IPS DF 6.9 (cell line): ENCODE measurements at regions not wholly inside any gene's neighbourhood (a gene's known extent, or its start where the extent isn't known, plus 50 kb on each side); places are given as distances from the start of the nearest gene placed in this dataset.
"Not testable (repeated sequence)": the region's sequence is repeated elsewhere in the genome, so short reads cannot be mapped to it uniquely, and the experiment has no call there.

ENCODE experiments used
- DNase-seq: peaks from one replicate; pipeline ENCODE4 v3.0.0-alpha.2; 2013; ENCODE audit warnings: low read depth, low spot score
- H3K27ac ChIP-seq: one replicate; pipeline ENCODE4 v1.5.1; 2013; ENCODE audit warnings: low read length, control low read depth
- H3K27me3 ChIP-seq: 2 replicates; pipeline ENCODE4 v1.6.1; 2013; ENCODE audit warnings: mild to moderate bottlenecking, low read length; ENCODE audit not compliant: control insufficient read depth, insufficient read depth
- H3K36me3 ChIP-seq: 2 replicates; pipeline ENCODE4 v1.6.1; 2013; ENCODE audit warnings: low read length; ENCODE audit not compliant: control insufficient read depth, insufficient read depth
- H3K4me1 ChIP-seq: 2 replicates; pipeline ENCODE4 v1.6.1; 2013; ENCODE audit warnings: low read length; ENCODE audit not compliant: control insufficient read depth, insufficient read depth
- H3K4me3 ChIP-seq: 2 replicates; pipeline ENCODE4 v1.5.1; 2013; ENCODE audit warnings: mild to moderate bottlenecking, low read length
- H3K9me3 ChIP-seq: 2 replicates; pipeline ENCODE4 v1.6.1; 2013; ENCODE audit warnings: low read length, inconsistent platforms; ENCODE audit not compliant: control insufficient read depth, insufficient read depth
- WGBS: extraction: QIAGEN DNeasy Blood & Tissue Kit; methylation state at CpG from one replicate; pipeline ENCODE4 v1.1.7; 2013; ENCODE audit warnings: mixed read lengths, missing lambda C conversion rate; ENCODE audit not compliant: insufficient read length, insufficient coverage; 5-methylcytosine and 5-hydroxymethylcytosine counted together

DNA sequence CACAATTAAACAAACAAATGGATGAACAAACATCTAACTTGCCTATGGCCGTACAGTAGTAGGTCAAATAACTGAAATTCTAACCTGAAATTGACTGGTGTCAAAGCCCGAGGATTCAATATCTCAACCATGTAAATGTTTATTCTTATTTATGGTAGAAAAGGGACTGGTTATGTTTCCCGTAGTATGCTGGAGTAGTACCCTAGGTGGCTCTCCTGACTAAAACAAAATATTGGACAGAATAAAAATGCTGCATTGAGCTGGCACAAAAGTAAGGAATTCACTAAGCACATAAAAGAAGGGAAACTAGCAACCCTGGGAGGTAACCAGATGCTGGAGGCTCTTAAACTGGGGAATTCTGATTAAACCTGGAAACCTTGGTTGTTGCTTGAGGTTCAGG lies 117.1 kb upstream of the PREP start:
- Histone ChIP-seq H3K36me3 (no peaks in the 10 kb centered on the region), H3K4me3 (no peak overlapping the region), H3K27ac (no peak overlapping the region), H3K4me1 (no peaks in the 10 kb centered on the region; the same call in 1 of the 2 replicates), H3K27me3 (no peaks in the 10 kb centered on the region), H3K9me3 (no peaks in the 10 kb centered on the region)
- DNase-seq = no peak
- WGBS = no CpG with 5 or more reads among the region's 3 CpGs

- H3K4me3 ChIP-seq, H3K27ac ChIP-seq, H3K27me3 ChIP-seq, DNase-seq, H3K4me1 ChIP-seq, H3K9me3 ChIP-seq, H3K36me3 ChIP-seq: not testable (repeated sequence)
- no CpG with 5 or more reads among the region's 4 CpGs for WGBS
Observed at GRCh38 chr6:105518993-105519392, 116.1 kb upstream of the PREP start.

- Histone ChIP-seq H3K36me3 (no peaks in the 10 kb centered on the region), H3K4me1 (no peaks in the 10 kb centered on the region; the same call in 1 of the 2 replicates), H3K4me3 (no peak overlapping the region), H3K27me3 (no peaks in the 10 kb centered on the region), H3K27ac (no peak overlapping the region), H3K9me3 (no peaks in the 10 kb centered on the region)
- no peak for DNase-seq
- WGBS = no CpG with 5 or more reads among the region's 6 CpGs
Observed at GRCh38 chr6:105515054-105515453, 112.2 kb upstream of the PREP start.

DNA sequence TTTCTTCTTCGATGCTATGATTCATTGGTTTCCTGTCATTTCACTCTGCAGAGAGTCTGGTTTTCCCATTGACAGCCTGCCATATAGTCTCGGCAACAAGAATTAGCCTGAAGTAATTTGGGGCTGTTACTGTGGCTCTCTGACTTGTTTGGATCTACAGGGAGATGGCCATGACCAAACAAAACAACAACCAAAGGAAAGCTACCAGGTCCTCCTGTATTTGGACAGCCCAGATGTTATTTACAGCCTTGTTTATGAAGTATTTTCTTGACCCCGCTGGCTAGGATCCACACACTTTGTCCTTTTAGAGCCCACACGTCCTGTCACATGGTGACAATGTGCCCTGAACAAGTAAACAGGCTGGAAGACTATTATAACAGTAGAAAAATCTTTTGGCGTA lies 111.4 kb upstream of the PREP start:
- no peak for DNase-seq
- H3K27ac ChIP-seq = no peak overlapping the region
- H3K27me3 ChIP-seq = no peaks in the 10 kb centered on the region
- no peak overlapping the region for H3K4me3 ChIP-seq
- no CpG with 5 or more reads among the region's 5 CpGs for WGBS
- H3K9me3 ChIP-seq = no peaks in the 10 kb centered on the region
- no peaks in the 10 kb centered on the region; the same call in 1 of the 2 replicates for H3K4me1 ChIP-seq
- no peaks in the 10 kb centered on the region for H3K36me3 ChIP-seq

DNA sequence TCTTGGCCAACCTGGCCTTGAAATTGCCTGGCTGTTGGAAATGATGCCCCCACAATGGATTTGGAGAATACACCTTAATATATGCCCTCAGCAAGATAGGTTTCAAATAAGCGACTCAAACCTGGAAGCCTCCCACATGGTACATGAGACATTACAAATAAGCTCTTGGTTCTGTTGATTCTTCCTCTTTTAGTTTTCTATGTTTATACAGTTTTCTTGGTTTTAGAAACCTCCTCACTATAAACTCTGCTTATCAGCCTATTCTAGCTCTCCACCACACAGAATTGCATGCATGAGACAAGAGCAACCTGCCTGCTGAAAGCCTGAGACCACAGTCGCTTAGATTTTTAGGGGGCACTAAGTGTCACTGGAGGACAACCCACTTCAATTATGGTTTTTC lies 108.8 kb upstream of the PREP start:
- no peak for DNase-seq
- WGBS = no CpG with 5 or more reads among the region's 2 CpGs
- Histone ChIP-seq H3K27ac (no peak overlapping the region), H3K4me3 (no peak overlapping the region), H3K4me1 (no peaks in the 10 kb centered on the region; the same call in 1 of the 2 replicates), H3K27me3 (no peaks in the 10 kb centered on the region), H3K9me3 (no peaks in the 10 kb centered on the region), H3K36me3 (no peaks in the 10 kb centered on the region)

GRCh38 chr6:105510746-105511145 lies 107.9 kb upstream of the PREP start:
- Histone ChIP-seq H3K4me1 (no peaks in the 10 kb centered on the region; the same call in 1 of the 2 replicates), H3K4me3 (no peak overlapping the region), H3K36me3 (no peaks in the 10 kb centered on the region), H3K27me3 (no peaks in the 10 kb centered on the region), H3K27ac (no peak overlapping the region), H3K9me3 (no peaks in the 10 kb centered on the region)
- DNase-seq = no peak

DNA sequence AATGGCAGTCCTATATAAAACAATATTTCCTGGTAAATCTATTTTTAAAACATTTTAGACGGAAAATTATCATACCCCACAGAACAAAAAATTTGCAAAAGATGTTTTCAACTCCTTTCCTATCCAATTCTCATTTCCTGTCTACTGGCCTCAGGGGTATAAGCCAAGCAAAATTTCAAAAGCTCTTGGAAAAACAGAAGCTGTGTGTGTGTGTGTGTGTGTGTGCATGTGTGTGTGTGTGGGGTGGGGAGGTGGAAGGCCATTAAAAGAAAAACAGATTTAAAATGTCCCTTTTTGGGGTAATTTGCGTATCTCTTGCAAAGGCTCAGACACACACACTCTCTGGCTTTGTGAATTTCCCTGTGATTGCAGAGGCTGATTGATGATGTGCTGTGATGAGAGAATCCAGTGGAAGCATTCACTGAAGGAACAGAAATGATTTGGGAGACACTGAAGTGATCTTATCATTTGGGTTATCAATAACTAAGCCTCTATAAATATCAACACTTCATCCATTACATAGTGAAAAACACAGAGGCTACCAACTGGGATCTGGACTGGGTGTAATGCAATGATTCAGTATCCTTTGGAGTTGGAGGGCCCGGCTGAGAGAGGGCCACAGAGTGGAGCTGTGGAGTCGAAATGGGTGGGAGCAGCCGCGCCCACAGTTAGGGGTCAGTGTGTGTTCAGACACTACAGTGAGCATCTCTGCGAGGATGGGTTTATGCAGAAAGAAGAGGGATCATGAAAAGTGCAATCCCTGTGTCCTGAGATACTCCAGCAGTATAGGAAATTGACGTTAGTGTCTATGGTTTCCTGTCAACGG lies 106.8 kb upstream of the PREP start:
- no peaks in the 10 kb centered on the region for H3K36me3 ChIP-seq
- no peaks in the 10 kb centered on the region for H3K4me1 ChIP-seq
- no peak overlapping the region for H3K4me3 ChIP-seq
- H3K27me3 ChIP-seq = no peaks in the 10 kb centered on the region
- no peak for DNase-seq
- H3K27ac ChIP-seq = no peak overlapping the region
- H3K9me3 ChIP-seq = no peaks in the 10 kb centered on the region
- WGBS = no CpG with 5 or more reads among the region's 9 CpGs

DNA sequence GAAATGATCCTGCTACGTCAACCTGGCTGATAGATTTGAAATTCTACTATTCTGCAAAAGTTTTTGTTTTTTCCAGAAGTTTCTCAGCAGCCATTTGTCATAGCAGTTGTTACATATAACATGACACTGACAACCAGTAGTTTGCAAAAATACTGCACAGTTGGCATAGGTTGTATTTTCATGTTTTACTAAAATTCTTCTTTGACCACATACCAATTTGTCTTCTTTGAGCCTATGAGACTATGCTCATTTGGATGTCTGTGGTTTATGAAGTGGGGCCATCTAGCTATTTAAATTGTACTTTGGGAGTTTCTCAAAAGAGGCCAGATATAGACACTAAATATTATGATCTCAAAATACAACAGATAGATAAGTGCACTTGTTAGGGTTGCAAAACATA lies 104.9 kb upstream of the PREP start:
- H3K9me3 ChIP-seq = no peaks in the 10 kb centered on the region
- DNase-seq = no peak
- no CpG with 5 or more reads among the region's 1 CpG for WGBS
- no peak overlapping the region for H3K27ac ChIP-seq
- no peak overlapping the region for H3K4me3 ChIP-seq
- no peaks in the 10 kb centered on the region for H3K27me3 ChIP-seq
- H3K36me3 ChIP-seq = no peaks in the 10 kb centered on the region
- H3K4me1 ChIP-seq = no peaks in the 10 kb centered on the region

GRCh38 chr6:105504706-105505105 lies 101.8 kb upstream of the PREP start:
- H3K27ac ChIP-seq = no peak overlapping the region
- H3K4me1 ChIP-seq = no peaks in the 10 kb centered on the region
- H3K27me3 ChIP-seq = no peaks in the 10 kb centered on the region
- H3K4me3 ChIP-seq = no peak overlapping the region
- H3K36me3 ChIP-seq = no peaks in the 10 kb centered on the region
- H3K9me3 ChIP-seq = no peaks in the 10 kb centered on the region
- no CpG with 5 or more reads among the region's 1 CpG for WGBS
- no peak for DNase-seq

GRCh38 chr6:105503641-105504040 lies 100.8 kb upstream of the PREP start:
- H3K4me1 ChIP-seq = no peaks in the 10 kb centered on the region
- DNase-seq = no peak
- H3K4me3 ChIP-seq = no peak overlapping the region
- H3K36me3 ChIP-seq = no peaks in the 10 kb centered on the region
- H3K9me3 ChIP-seq = no peaks in the 10 kb centered on the region
- H3K27ac ChIP-seq = no peak overlapping the region
- WGBS = no CpG with 5 or more reads among the region's 2 CpGs
- no peaks in the 10 kb centered on the region for H3K27me3 ChIP-seq

DNA sequence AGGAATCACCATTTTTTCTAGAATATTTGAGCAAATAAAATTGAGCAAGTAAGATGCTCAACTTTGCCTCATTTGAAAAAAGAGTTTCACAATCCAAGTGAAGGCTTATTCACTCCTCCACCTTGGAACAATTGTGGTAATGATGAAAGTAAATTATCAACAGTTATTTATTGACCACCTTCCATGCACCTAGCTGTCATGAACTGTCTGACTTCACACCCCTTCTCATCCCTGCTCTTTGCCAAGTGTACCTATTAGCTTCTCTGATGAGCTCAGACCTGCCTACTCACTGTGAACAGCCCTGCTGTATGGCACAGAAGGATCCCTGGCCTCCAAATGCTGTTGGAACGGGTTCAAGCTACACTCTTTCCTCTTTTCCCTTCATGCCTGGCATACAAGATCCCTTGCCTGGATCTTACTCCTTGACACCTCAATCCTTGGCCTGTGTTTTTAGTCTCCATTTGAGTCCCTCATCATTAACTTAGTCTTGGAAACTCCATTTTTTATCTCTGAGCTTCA lies 99.0 kb upstream of the PREP start:
- Histone ChIP-seq H3K4me3 (no peak overlapping the region), H3K27me3 (no peaks in the 10 kb centered on the region), H3K36me3 (no peaks in the 10 kb centered on the region), H3K27ac (no peak overlapping the region), H3K4me1 (no peaks in the 10 kb centered on the region), H3K9me3 (no peaks in the 10 kb centered on the region)
- no peak for DNase-seq
- no CpG with 5 or more reads among the region's 1 CpG for WGBS
